ENCODE measurements at regions not wholly inside any gene's neighbourhood (a gene's known extent, or its start where the extent isn't known, plus 50 kb on each side); places are given as distances from the start of the nearest gene placed in this dataset.
"Not testable (repeated sequence)": the region's sequence is repeated elsewhere in the genome, so short reads cannot be mapped to it uniquely, and the experiment has no call there.

DNA sequence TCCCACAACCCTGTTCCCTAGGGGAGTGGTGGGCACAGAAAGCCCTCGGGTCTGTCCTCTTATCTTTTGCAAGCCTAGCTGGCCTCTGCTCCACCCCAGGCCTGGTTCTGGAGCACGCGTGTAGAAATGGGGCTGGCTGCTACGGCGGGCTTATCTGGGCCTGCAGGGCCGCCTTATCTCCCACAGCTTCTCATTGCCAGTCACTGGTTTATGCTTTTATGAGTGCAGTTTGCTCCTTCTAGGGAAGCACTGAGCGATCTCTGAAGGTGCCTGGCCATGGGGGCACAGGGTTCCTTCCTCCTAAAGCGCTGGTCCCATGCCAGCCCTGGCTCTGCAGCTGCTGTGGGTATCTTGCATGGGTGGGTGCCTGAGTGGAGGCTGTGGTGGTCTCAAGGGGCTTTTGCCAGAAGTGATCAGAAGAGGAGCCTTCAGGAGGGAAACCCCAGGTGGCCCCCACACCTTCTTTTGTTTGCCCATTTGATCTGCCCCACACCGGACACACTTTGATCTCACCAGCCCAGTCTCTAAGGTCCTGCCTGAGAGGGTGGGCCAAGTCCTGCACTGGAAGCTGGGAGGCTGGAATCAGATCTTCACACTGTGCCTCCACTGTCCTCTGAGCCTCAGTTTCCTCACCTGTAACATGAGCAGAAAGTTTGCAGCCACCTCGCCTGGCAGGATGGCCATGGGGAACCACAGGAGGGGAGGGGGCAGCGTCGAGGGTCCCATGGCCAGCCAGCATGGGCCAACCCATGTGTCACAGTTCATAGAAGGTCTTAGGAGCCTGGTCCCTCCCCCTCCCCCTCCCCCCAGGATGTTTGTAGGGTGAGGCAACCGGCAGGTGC is 86.6 kb upstream of the FGF3 start:
- no peak for DNase-seq

DNA sequence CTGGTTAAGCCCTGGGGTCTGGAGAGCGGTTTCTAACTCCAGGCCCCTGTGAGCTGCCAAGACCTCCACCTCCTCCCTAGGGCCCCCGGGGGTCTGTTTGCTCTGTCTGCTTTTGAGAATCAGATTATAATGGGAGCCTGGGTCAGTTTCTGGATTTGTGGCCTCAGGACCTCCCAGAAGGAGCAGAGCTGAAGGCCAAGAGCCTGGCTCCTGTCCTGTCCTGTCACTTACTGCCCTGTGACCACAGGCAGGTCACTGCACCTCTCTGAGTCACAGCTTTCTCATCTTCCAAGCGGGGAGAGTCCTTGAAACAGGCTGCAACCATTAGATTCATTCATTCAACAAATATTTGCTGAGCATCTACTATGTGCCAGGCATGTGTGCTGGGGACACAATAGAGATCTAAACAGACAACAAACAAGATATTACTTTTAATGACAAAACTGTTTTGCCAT is 87.3 kb upstream of the FGF3 start:
- DNase-seq, result no peak

DNA sequence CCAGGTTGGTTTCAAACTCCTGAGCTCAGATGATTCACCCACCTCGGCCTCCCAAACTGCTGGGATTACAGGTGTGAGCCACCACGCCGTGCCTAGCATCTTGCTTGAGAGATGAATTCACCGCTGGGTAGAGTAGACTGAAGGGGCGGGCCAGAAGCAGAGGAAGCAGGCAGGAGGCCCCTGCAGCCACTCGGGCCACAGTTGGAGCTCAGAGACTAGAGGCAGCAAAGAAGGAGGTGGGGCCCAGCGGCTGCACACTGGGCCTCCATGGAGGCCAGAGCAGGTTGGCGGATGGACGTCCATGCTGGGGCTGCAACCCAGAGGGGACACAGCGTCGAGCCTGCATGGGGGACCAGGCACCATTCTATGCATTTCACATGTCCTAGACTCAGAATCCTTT is 88.4 kb upstream of the FGF3 start:
- DNase-seq, result no peak

DNA sequence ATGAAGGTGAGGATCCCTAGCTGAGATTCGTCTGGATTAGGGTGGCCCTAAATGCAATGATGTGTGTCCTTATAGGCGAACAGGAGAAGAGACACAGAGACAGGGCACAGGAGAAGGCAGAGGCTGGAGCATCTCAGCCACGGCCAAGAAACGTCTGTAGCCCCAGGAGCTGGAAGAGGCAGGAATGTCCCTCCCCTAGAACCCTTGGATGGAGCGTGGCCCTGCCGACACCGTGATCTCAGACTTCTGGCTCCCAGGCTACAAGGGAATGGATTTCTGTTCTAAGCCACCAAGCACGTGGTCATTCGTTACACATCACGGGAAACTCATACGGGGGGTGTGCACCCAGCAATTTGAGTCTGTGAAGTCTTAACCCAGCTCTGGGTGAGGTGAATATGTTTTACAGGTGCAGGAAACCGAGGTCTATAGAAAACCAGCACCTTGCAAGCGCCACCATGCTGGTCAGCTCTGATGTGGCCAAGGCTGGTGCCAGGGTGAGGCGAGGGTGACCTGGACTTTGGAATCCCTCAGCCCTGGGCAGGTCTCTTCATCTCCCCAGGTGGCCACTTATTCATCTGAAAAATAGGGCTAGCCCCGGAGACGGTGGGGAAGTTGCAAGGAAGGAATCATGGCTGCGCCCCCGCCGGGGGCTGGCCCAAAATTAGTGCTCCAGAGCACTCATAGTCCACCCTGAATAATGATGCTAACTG is 89.5 kb upstream of the FGF3 start:
- DNase-seq, result no peak

DNA sequence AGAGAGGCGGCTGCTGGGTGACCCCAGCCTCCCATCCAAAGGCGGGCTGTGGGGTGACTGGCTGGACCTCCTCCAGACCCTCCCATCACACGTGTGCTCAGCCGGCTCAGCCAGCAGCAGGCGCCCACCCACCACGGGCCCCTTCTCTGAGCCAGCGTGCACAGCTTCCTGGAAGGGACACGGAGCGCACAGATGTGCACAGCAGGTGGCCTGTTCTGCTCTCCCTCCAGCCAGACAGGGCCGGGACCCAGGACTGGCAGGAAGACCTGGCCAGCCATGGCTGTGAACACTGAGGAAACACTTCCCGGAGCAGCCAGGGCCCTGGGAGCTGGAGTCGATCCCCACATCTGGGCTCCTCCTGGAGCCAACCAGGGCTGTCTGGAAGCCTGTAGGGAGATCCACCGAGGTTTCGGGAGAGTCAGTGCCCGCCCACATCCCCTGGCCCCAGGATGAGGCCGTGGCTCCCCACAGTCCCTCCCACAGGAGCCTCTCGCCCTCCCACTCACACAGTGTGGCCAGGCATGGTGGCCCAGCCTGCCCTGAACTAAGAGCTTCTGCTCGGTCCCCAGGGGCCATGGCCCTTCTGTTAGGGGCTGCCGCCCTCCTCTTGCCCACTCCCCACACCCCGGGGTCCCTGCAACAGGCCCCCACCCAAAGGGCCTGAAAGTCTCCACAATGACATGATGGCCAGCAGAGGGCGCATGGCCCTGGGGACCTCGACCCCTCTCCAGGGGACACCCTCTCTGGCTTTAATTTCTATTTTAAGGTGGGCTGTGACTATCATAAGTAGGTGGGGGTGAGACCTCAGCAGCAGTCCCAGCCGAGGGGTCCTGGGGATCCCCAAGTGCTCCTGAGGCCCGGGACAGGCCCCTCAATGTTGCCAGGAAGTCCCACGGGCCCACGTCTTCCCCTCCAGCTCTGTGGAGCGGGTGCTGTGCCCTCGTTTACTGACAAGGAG is 90.6 kb upstream of the FGF3 start:
- DNase-seq, result no peak

DNA sequence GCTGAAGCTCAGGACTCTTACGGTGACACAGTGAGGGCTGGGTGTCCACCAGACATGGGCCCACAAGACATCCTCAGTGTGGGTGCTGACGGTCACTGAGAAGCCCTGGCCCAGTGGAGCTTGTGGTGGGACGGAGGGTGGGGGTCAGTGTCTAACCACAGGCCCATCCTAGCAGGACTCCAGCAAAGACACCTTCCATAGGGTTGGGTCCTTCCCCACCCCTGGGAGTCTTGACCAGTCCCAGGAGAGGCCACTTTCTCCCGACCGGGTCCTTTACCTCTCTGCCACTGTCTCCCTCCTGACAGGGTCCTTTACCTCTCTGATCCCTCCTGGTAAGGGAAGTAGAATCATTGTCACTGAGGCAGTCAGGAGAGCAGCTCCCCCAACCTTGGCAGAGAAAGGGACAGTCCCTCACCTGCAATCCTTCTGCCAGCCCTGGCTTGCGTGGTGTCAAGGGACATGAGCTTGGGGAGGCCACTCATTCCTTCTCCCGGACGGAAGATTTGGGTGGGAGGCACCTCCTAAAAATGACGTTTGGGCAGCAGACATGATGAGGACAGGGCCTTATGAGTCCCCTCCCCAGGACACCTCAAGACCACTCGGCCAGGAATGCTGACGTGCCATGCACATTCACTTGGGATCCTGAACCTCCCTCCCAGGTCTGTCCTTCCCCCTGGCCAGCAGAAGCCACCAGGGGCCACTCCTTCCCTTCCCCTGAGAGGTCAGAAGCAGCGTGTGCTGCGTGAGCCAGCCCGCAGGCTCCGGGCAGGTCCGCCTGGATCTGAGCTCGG is 91.5 kb upstream of the FGF3 start:
- DNase-seq, result no peak

DNA sequence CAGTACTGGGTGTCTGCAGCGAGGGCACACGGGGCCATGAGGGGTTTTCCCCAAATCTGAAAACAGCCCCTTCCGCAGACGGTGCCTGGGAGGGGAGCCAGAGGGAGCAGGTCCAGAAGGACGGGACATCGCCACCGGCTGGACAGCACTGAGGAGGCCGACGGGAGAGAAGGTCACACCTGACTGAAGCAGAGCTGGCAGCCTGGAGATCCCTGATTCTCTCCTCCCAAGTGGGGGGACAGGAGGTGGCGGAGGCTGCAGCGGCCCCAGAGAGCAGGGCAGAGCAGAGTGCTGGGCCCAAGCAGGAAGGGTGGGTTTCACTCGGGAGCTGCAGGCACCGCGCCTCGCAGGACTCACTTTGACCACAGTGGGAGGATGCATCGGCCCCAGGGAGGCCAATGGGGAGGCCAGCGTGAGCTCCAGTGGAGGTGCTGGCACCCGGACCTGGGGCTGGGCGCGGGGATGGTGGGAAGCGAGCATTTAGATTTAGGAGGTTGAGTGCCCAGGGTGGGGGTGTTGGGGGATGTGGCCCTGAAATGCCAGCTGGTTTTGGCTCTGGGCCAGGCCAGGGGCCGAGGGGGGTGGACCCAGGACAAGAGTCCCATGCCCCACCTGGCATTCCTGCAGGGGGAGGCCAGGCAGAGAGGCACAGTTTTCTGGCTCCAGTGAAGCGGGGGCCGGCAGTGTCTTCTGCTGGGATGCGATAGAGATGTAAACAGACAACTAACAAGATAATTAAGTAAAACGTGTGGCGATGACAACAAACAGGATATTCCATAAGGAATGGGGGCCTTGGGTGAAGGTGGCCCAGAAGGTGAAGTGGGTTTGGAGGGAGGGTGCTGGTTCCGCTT is 92.3 kb upstream of the FGF3 start:
- DNase-seq, result no peak

DNA sequence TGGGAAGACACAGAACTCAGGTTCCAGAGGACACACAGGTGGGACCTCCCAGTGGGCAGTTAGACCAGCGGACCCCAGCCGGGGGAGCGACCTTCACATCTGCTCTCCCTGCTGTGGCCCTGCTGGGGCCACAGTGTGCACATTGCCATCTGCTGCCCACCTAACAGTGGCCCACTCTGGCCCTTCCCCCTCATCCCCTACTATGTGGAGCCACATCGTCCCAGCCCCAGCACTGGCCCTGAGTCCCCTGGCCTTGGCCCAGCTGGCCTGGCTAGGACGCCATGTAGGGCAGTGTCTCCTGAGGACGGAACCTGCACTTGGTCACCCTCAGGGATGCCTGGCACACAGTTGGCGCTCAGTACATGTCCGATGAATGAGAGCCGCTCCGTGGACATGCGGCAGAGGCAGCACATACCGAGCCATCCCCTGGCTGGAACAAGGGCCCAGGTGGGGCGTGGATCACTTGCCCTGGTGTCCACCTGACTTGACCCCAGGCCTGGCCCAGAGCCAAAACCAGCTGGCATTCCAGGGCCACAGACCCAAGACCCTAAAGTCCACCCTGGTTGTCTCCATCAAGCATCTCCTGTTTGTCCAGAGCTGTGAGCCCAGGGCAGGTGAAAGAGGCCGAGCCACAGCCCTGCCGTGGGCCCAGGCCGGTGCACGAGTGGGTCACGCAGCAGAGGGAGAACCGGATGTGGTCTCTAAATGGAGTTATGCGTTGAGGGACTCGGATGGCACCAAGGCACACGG is 93.1 kb upstream of the FGF3 start:
- DNase-seq, result no peak

DNA sequence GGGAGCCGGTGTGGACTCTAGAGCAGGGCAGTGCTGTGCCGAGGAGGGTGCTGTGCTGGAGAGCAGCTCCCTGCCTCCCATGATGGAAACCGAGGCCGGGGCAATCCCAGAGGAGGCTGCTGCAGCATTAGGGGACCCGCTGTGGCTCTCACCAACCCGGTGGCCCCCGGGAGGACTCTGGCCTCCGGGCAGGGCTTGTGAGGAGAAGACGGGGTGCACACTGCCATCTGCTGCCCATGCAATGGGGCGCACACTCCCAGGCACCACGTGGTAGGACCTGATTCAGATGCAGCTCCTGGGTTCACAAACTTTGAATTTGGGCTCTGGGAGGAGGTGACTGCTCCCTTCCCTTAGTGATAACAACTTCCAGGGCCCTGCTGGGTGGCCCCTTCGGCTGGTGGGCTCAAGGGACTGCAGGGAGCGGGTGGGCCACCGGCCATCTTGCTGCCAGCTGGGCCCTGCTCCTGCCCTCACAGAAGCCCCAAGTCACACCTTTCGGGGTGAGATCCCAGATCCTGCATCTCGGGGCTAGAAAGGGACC is 93.8 kb upstream of the FGF3 start:
- DNase-seq, result no peak

DNA sequence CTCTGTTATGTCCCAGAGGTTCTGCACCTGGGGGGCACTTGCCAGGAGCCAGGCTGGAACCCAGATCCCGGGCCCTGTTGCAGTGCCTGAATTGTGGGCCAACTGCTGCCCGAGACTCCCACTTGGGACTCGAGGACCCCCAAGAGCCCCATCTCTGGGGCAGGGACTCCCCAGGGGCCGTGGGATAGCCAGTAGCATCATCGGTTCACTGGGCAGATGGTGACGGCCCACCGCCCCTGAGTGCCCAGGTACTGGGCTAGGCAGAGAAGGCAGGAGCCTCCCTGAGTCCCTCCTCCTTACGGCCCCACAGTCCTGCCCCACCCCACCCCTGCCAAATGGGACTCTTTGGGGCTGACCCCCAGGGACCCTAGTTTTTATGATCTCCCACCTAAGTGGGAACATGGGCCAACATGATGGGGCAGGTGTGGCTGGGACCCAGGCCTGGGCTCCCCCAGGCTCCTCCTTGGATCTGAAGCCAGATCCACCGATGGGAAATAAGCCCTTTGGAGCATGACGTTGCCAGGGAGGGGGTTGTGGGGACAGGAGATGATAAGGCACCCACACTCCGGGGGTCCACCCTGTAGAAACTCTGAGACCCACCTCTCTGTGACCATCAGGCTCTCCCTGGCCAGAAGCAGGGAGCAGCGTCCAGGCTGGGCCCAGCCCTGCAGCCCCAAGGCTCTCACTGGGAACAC is 94.5 kb upstream of the FGF3 start:
- no peak for DNase-seq

DNA sequence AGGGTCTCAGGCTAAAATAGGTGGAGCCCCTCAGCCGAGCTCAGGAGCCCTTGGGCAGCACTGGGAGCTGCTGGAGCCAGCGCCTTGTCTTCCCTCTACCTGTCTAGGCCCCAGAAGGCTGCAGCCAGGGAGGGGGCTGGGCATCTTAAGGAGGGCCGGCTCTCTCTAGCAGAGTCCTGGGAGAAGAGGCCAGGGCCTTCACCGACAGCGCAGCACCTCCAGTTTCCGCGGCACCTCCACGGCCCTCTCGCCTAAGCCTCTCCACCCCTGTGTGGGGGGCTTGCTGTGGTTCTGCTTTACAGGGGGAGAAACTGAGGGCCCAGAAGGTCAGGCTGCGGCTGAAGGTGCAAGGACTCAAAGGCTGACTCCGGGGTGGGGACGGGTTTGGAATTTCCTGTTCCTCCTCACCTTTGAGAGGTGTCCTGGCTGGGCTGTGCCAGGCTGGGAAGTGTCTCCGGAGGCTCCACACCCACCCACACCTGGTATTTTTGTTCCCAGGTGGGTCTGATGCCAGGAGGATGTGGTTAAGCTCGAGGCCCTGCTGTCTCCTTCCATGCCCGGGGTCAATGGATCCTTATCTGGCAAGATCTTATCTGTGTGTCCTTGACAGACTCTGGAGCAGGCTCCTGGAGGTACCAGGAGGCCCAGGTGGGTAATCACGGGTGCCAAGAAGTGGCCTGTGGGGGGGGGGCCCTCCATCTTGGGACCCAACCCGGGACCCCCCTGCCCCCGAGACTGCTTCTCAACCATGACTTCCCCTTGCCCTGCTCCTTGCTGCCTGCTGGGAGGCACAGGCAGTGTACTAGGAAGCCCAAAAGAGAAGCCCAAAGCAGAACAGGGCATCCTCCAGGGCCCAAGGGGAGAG is 95.3 kb upstream of the FGF3 start:
- no peak for DNase-seq

DNA sequence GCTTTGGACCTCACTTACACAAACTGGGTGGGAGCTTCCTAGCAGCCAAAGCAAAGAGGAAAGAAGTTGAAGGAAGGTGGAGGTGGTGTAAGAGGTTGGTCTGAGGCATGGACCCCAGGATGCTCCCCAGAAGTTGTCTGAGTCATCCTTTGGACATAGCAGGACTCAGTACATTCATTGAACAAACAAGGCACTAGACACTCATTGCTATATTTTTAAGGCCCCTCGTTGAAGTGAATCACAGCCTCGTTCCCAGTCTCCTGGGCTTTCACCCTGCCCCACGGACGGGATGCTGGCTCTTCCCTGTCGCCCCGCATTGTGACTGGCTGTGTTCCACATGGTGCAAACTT is 95.9 kb upstream of the FGF3 start:
- no peak for DNase-seq

DNA sequence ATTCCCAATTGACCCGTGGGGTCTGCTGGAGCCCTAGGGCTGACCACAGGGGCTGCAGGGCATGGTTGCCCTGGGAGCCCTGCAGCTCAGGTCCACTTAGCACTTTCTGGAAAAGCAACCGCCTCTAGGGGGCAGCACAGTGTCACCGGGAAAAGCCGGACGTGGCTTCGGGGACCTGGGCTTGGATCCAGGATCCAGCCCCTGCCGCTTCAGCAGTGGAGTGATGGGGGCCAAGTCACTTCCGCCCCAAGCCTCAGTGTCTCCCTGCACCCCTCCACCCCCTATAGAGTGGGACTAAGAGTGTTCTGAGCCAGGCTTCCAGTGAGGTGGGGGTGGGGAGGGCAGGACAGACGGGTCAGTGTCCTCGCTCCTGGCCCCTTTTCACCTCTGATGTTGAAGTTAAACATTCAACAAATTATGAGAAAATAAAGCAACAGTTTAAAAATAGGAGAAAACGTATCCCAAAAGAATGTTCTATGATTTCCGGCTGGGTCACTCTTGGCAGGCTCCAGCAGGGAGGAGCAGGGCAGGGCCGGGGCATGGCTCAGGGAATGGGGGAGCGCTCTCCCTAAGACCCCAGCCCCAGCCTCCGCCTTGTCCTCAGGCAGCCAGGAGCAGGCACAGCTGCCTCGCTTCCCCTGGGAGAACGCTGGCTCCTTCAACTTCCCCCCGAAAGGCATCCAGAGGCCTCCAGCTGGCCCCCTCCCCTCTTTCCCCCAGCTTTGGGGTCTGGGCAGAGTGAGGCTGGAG is 96.5 kb upstream of the FGF3 start:
- DNase-seq, result peak; percentile 18 to 32

DNA sequence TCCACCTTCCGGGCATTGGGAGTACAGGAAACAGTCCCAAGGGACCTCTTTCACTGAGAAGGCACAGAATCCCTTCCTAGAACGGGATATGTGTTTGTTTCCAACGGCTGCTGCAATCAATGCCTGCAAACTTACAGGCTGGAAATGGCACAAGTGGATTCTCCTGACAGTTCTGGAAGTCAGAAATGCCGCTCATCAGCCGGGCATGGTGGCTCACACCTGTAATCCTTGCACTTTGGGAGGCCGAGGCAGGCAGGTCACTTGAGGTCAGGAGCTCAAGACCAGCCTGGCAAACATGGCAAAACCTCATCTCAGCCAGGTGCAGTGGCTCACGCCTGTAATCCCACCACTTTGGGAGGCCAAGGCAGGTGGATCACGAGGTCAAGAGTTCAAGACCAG is 97.0 kb upstream of the FGF3 start:
- not testable (repeated sequence) for DNase-seq

DNA sequence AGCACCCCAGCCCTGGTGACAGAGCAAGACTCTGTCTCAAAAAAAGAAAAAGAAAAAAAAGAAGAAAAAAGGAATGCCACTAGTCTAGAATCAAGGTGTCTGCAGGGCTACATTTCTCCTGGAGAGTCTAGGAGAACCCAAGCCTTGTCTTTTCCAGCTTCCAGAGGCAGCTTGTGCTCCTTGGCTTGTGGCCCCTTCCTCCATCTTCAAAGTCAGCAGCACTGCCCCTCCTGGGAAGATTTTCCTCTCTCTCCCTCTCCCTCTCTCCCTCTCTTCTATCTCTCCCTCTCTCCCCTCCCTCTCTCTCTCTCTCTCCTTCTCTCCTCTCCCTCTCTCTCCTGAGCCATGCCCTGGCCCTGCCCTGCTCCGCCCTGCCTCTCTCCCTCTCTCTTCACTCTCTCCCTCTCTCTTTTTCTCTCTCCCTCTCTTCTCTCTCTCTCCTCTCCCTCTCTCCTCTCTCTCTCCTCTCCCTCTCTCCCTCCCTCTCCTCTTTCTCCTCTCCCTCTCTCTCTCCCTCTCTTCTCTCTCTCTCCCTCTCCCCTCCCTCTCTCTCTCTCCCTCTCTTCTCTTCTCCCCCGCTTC is 97.7 kb upstream of the FGF3 start:
- DNase-seq, result no peak

DNA sequence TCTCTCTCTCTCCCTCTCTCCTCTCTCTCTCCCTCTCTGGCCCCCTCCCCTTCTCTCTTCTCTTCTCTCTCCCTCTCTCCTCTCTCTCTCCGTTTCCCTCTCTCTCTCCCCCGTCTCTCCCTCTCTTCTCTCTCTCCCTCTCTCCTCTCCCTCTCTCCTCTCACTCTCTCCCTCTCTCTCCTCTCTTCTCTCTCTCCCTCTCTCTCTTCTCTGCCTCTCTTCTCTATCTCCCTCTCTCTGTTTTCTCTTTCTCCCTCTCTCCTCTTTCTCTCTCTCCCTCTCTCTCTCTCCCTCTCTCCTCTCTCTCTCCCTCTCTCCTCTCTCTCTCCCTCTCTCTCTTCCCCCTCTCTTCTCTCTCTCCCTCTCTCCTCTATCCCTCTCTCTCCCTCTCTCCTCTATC is 98.3 kb upstream of the FGF3 start:
- DNase-seq, result no peak

DNA sequence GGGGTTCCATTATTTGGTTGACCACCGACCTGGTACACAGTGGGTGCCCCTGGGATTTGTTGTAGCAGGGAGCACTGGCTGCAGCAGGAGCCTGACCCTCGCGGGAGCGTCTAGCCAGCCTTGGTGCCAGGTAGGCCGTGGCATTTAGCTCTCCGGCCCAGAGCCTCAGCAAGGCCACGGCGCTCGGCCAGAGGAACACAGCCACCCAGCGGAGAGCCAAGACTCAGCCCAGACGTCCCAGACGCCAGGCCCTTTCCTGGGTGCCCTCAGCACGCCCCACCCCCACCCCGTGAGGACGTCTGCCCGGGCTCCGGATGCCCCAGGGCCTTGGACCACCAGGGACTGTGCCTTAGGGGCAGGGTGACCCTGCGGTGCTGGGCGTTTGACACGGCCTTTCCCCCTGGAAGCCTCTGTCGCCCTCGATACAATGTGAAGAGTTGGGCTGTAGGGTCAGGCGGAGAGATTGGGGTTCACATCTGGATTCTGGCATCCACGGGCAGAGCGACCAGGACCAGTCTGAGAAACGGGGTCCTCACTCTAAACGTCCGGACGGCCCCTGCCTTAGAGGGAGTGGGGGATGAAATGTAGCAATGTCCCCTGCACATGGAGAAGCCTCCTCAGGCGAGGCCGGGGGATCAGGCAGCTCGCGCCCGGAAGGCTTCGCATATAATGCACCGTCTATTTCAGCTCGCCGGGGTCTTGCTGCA is 99.2 kb upstream of the FGF3 start:
- no peak for DNase-seq

Data from activated CD4-positive, alpha-beta T cell treated with anti-CD3 and anti-CD28 coated beads, Interleukin-2, amount 50 U/mL, for 4 hours (primary cell).